Muscle of back (tissue), 3 donors: ENCODE measurements at regions not wholly inside any gene's neighbourhood (a gene's known extent, or its start where the extent isn't known, plus 50 kb on each side); places are given as distances from the start of the nearest gene placed in this dataset.

Experiments used
- DNase-seq, 3 donors: peaks; one replicate each; pipeline versions ENCODE4 v3.0.0 to v3.0.0-alpha.2; 2013

DNA sequence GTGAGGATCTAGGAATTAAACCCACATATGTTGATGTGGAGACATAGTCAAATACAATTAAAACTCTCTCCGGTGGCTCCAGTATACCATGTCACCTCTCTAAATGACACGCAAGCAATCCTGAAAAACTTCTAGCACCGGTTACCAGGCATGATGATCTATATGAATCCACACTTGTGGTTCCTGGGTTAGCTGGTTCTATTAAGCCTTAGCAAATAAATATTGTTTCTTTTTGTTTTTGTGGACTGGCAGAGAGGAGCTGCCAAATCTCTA lies 104.8 kb downstream of the SEC61B start:
- DNase-seq, result no peak

DNA sequence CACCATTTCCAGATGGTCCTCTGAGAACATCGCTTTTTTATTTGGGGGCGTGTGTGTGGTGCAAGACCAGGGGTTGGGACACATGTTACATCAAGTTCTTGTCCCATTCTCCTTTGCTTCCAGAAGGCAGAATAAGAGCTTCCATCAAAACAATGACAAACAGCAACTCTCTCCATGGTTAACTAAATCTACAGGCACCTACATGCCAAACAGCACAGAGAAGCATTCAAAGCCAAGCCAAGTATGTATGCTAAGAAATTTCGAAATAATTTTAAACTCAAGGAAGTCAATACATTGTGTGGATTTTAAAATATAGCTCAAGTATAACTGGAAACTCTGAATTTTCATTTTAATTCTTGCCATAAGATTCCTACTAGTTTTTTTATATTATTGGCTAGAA lies 105.6 kb downstream of the SEC61B start:
- no peak for DNase-seq

DNA sequence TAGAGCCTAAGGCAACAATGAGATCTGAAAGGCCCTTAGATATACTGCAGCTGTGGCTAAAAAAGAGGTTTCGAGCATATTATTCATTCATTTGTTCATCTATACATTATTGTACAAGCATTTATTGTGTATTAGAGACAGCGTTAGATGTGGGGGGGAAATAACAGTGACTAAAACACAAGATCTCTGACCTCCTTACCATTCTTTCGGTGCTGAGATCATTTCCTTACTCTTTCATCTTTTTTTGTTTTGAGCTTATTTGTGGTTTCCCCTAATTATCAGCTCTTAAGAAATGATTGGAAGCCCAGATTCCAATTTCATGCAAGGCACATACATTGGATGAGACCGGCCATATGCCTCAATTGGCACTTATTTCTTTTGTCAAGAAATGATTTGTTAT lies 113.2 kb downstream of the SEC61B start:
- no peak for DNase-seq

DNA sequence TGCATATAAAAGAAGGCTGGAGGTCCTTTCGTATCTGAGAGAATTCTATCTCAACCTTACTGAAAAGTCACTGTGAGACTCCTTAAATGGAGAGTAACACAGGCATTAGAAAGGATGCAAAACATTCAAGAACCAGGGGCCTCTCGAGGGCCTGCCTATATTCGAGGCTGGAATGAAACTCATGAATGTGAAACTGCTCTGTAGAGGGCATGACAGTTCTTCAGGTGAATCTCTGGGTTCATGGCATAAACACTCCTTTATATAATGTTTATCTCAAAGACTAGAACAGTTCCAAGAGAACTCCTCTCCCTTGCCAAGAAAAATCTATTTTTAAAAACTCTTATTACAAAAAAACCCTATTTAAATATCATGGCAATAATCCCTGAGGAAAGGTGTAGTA lies 113.9 kb downstream of the SEC61B start:
- DNase-seq, result no peak

DNA sequence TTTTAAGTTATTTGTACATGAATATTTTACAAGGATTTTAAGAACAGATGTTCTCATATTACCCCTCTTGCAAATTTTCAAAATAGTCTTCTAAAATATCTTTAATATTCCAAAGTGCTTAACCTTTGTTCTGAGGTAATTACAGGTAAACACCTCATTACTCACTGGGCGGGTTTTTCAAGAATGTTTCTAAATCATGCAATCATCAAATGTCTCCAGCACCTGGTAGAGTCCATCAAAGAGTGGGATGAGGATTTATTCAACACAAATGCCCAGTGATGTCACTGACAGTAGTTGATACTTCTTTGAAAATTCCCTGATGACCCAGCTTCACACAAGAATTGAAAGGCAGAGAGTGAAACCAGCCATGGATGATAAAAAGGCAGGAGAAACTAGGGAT lies 114.4 kb downstream of the SEC61B start:
- DNase-seq, result no peak

DNA sequence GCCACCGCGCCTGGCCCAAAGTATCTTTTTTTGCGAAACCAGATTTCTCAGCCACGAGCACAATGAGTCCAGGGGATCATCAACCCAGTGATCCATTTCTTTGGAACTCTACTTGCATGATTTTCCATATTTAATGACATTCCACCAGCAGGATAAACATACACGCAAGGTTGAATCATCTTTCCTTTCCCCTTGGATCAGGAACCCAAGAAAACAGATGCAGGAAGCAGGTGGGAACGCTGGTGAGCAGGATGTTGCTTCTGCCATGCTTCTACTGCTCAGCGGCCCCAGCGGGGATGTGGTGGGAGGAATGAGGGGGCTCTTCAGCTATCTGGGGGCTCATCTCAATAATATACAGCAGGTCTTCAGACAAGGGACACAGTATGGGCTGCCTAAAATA lies 118.2 kb downstream of the SEC61B start:
- DNase-seq, result no peak

DNA sequence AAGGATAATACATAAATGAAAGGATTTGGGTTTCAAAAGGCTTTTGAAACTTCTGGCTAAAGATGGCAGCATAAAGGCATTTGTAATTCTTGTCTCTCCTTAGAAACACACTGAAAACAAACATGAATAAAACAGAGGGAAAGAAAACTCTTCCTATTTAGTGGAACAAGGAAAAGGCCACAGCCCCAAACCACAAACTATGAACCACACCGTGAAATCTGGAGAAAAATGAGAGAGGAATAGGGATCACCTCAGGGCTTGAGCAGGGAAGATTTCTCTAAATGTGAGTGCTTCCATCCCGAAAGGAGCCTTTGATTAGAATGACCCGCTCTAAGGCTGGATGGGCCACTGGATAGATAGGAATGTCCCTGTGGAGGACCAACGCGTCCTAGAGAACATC lies 119.6 kb downstream of the SEC61B start:
- DNase-seq, result no peak

DNA sequence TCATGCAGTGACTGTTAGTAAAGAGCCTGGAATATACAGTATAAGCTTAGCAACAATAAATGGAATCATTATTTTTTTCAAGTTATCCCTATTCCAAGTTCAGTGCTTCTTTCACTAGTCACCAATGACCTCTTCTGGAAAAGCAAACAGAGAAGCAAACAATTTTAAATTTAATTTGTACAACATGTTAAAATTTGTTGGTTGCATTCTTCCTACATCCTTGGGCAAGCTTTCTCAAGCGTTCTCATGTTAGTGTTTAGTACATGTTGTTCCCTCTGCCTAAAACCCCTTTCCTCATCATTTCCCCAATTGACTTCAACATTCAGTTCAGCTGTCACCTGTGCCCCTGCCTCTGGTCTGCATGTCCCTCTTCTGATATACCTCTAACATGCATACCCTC lies 123.4 kb downstream of the SEC61B start:
- no peak for DNase-seq

DNA sequence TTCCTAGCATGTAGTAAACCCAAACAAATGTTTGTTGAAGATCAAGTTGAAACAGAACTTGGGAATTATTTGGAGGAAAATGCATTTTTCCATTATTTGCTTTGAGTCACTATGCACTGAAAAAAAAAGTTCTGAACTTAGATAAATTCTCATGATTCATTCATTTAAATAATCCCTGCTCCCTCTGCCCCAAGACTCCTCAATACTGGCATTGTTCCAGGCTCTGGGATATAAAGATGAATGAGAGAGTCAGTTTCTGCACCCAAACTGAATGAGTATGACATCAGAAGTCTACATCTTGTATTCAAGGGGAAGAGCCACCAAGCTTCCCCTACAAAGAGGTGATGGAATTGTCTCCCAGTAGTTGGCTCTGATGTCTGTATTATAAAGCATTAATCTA lies 123.9 kb downstream of the SEC61B start:
- peak in 1 of 3 donors; percentile 73 for DNase-seq

DNA sequence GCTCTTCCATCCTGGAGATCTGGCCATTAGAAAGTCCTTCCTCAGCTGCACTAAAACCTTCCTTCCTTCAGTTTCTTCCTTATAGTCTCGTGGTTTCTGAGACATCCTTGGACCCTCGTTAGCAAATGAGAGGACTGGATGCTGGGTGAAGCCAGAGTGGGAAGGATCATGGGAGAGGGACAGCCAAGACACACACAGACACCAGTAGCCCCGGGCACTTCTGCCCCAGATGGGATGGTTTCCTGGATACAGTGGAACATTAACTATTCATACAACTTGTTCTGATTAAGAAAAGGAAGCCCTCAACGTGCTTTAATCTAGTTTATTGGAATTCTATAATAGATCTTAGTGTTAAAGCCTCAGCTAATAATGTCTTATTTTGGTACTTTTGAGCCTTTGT lies 125.5 kb downstream of the SEC61B start:
- no peak for DNase-seq

DNA sequence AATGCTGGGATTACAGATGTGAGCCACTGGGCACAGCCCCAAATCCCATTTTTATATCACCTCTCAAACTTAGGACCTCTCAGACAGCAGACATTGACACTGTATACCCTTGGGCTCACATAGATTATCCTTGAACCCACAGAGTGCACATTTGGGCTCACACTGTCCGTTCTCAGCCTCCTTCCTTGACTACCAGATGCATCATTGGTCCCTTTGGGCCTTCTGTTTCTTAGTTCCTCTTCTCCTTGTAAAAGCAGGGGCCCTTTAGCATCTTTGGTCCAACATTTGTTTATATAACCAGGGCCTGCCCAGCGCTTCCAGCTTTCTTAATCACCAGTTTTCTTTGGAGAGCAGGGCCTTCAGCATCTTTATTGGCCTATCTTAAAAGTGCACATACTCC lies 126.2 kb downstream of the SEC61B start:
- DNase-seq, result no peak

DNA sequence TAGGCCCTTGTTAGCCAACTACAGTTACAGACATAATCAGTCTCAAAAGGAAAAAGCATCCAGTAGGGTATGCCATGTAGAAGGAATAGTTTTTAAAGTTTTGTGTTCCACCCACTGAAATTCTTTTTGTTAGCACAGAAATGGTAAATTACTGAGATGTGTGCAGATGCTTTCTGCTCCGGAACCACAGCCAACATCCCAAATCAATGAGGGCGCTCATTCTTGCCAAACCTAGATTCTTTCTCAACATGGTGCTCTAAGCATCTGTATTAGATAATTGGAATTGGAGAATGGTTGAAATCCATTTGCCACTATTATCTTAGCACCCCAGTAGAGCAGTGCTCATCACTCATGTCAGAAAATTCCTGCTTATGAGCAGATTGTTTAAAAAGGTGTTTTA lies 127.8 kb downstream of the SEC61B start:
- DNase-seq, result no peak

DNA sequence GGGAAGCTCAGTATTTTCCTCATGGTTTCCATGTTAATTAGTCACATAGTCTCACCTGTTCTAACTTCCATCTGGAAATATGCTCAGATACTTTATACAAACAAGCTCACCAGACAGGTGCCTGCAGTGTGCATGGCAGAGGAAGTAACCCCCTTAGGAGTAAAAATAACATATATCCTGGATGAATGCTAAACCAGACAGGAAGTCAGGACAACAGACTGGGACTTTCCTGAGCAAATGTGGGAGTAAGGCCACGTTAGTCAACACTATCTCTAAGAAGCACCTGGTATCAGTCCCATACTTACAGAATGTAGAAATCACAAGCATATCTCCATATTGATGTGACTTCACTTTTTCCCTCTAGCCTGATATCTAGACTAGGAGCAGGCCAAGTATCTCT lies 128.4 kb downstream of the SEC61B start:
- DNase-seq, result no peak

DNA sequence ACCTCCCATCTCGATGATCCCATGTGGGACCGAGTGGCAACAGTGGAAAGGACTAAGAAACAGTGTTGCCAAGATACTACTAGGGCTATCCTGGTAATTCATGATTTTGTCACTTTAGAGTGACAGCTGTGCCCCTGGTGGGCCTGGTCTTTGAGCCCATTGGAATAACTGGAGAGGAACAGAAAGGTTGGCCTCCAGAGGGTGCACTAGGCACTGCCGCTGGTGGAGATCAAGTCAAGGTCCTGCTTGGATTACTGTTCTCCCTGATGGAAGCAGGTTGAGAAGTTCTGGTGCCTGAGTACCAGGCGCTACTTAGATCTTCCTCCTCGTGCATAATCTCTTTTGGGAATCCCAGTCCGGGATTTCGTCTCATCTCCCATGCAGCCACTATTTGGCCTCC lies 129.6 kb downstream of the SEC61B start:
- DNase-seq, result no peak

DNA sequence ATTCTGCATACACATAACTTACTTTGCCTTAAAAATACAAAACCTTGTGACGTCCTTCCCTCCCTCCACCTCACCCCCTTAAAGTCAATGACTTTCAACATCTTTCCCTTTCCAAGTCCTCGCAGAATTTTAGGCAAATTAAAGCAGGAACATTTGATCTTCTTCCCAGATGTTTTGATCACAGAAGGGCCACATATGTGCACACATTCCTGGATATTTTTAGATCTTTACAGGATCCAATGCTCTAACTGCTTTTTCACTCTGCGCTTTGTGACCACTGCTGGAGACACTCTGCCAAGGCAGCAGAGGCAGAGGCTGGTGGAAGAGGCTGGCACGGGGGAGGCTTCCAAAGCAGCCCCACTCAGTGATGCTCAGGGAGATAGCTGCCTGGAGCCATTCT lies 130.7 kb downstream of the SEC61B start:
- DNase-seq, result peak in 2 of 3 donors; percentile 36 to 73

DNA sequence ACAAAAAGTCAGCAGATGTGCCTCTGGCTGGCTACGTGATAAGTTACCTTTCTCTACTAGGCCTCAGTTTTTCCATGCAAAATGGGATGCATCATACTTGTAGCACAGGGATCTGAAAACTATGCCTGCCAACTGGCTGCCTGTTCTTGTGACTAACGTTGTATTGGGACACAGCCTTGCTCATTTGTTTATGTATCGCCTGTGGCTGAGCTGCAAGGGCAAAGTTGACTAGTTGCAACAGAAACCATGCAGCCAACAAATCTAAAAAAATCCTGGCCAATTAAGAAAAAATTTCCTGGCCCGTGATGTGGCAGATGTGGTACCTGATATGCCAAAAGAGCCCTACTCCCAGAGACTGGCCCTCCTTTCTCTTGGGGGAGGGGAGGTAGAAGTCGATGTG lies 131.3 kb downstream of the SEC61B start:
- DNase-seq, result peak in 2 of 3 donors; percentile 23 to 69

DNA sequence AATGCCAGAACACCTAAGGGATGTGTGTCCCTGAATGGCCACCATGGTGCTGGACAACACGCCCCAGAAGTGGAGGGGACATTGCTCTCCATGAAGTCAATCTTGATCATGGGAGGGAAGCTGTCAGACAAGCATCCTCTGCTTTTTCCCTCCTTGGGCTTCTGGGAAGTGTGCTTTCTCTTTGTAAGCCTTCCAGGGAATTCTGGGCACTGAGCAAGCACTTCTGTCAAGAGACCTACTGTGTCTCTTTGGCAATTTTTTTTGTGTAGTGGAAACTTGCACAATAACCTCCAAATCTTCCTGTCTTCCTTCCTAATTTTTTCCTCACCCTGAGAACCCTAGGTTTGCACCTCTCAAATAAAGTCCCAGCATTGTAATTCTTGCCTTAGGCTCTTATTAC lies 132.0 kb downstream of the SEC61B start:
- no peak for DNase-seq

DNA sequence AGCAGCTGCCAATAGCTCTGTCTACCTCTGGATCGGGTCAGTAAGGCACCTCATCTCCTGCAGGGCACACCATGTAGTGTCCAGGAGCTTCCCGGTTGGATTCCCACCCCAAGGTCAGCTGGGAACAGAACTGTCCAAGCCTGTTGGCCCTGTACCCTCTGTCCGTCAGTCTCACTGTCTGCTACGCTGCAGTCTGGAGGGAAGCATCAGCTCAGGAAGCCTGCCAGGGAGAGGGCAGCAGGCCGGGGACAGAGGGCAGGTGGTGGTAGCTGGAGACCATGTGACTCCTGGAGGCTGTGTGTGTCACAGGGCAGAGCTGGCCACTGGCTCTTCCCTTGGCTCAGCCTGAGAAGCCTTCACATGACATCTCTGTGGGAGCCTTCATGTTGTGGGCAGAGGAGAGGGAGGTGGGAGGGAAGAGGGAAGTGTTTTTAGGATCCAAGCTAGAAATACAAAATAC lies 134.5 kb downstream of the SEC61B start:
- DNase-seq, result peak in 2 of 3 donors; percentile 22 to 33

DNA sequence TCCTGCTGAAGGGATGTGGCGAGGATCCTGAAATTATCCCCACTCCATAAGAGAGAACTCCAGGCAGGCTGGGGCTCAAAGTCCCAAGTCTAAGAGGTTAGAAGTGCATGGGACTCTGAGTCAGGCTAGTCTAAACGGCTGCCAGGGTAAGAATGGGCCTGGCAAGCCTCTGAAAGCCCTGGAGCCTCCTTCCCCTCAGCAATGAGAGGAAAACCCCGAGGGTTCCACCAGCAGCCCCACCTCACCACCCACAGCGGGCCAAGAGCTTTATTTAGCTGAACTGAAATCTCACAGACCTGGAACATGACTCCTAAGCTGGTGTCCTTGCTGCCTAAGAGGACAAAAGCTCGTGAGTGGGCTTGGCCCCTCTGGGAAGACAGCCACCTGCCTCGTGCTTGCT lies 135.5 kb downstream of the SEC61B start:
- DNase-seq, result no peak

DNA sequence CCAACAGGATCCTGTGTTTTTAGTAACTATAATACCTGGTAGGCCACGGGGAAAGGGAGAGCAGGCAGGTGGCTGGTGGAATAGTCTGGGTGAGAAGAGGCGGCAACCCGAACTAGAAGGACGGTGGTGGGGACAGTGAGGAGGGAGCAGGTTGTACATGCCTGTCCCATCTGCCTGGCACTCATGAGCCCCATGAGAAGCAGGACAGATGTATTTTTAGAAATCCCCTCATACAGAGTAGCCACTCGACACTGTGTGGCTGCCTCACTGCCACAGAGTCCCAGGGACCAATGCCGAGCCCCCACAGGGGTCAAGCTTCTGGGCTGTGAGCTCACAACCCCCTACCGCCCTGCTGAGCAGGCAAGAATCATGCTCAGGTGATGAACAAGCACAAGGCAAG lies 136.6 kb downstream of the SEC61B start:
- no peak for DNase-seq

DNA sequence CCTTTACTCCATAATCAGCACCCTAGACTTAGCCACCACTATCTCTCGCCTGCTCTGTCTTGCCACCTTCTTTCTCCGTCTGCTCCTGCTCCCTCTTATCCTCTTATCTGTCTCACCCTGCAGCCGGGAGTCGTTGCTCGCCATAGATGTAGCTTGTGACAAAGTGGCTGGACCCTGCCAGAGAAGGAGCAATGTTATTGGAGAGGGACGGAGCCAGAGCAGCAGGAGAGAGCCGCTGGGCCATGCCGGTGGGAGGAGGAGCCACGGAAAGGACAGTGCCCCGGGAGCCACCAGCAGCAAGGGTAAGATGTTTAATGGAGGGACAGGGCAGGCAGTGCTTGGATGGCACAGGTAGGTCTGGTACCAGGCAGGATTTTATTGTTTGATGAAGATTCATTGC lies 137.3 kb downstream of the SEC61B start:
- no peak for DNase-seq

DNA sequence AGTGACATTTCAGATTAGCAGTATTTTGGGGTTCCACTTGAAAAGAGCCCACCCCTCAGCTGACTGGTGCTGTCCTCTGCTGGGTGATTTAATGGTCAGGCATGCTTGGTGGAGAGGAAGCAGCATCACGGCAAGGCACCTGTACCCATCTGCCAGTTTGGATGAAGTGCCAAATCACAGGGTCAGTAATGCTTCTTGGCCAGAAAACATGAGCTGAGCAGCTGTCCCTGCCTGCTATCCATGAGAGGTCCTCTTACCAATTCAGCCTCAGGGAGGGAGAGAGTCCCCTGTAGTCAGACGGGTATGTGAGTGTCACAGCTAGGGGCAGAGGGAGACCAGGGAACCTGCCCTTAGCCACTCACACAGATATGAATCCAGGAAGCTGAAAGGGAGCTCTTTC lies 137.9 kb downstream of the SEC61B start:
- DNase-seq, result peak; percentile 30 to 54 (median 37)

DNA sequence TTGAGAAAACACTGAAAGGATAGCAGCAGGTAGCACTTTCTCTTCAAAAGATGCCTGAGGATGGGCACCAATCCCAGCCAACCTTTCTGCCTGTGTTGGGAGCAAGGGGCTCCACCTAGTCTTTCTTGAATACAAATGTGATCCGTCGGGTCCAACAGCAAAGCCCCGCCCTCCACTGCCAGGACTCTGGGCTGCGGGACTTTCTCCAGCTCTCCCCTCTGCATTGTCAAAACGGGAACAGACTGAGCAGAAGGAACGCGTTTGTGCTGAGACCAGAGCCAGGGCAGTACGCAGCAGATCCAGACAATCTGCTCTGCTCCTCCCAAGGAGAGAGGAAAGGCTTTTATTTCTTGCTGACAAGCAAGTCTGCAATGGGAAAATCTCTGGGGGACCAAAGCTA lies 139.7 kb downstream of the SEC61B start:
- DNase-seq, result peak in 1 of 3 donors; percentile 49

DNA sequence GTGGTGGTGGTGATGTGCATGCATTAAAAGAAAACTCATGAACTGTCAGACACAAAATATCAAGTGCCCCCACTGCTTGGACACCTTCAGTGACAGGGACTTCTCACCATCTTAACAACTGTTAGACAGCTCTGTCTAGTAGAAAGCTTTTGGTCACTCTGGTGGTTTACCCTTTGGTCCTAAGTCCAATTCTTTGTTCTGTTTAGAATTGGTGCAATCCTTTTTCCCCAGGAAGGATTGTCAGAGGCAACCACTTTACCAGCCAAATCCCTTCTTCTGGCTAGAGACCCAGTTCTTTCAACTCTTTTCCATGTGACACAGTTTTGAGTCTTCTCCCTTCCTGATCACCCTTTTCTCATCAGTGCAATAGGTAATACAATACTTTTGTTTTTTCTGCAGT lies 140.2 kb downstream of the SEC61B start:
- peak in 1 of 3 donors; percentile 30 for DNase-seq

DNA sequence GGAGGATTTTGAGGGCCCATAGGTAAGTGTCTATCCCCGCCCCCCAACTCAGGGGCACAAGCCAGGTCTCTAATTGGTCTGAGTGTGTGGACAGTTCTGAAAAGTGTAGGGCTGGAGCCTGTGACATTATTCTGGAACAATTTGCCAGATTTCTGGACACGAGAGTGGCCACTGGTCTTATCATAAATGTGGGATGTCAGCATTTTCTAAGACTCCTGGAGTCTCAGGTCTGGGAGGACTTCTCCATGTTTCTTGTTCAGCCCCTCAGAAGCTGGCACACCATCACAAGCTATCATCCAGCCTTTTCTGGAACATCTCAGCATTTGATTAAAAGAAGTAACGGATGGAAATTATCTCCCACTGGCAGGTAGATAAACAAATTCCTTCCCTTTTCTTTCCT lies 141.4 kb downstream of the SEC61B start:
- no peak for DNase-seq
